GM23248 (cell line): ENCODE measurements at regions not wholly inside any gene's neighbourhood (a gene's known extent, or its start where the extent isn't known, plus 50 kb on each side); places are given as distances from the start of the nearest gene placed in this dataset.

Experiments used
- EZH2 ChIP-seq: fragments of 200-600 bp; sonication (generic); IDR thresholded peaks from 2 replicates; pipeline ENCODE4 v1.6.1; 2018; ENCODE audit warnings: antibody characterized with exemption, mild to moderate bottlenecking; ENCODE audit not compliant: insufficient read depth, poor library complexity, severe bottlenecking
- EZH2phosphoT487 ChIP-seq: fragments of 200-600 bp; sonication (generic); IDR thresholded peaks from 2 replicates; pipeline ENCODE4 v1.6.1; 2018; ENCODE audit warnings: antibody characterized with exemption, moderate library complexity, mild to moderate bottlenecking, low read depth; ENCODE audit not compliant: insufficient read depth

- TF ChIP-seq EZH2 (no peak), EZH2phosphoT487 (no peak)
These were observed 1585.3 kb upstream of the TENM3 start for GRCh38 chr4:180657881-180658280.
